ENCODE measurements at regions not wholly inside any gene's neighbourhood (a gene's known extent, or its start where the extent isn't known, plus 50 kb on each side); places are given as distances from the start of the nearest gene placed in this dataset.

DNA sequence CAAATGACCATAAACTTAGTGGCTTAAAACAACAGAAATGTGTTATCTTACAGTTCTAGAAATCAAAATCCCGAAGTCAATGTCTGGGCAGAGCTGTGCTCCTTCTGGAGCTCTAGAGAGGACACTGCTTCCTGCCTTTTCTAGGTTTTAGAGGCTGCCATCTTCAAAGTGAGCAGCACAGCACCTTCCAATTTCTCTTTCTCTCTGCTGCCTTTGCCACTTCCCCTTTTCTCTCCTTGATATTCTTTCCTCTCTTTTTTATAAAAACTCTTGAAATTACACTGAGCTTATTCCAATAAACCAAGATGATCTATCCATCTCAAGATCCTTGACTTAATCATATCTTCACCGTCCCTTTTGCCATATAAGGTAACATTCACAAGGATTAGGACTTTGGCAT lies 616.9 kb downstream of the PLPP3 start:
- H3K4me1 Mint-ChIP-seq = peaks cover 5% of the 10 kb centered on the region
- H3K36me3 Mint-ChIP-seq = no peaks in the 10 kb centered on the region
- Histone ChIP-seq H3K4me2 (replicated peaks; ENCODE audit: extremely low read depth, low read length, poor library complexity, severe bottlenecking) (no peak overlapping the region), H3K9me3 (replicated peaks in 1 of 2; ENCODE audit: control insufficient read depth in 1 of 2, insufficient read depth in 1 of 2, low read length in 2 of 2) (no peaks in the 10 kb centered on the region), H3K27me3 (ENCODE audit: control insufficient read depth in 2 of 2, insufficient read depth in 2 of 2, low read length in 2 of 2) (no peaks in the 10 kb centered on the region), H3K79me2 (ENCODE audit: insufficient read depth, low read length) (no peaks in the 10 kb centered on the region), H3K36me3 (replicated peaks in 1 of 2; ENCODE audit: control insufficient read depth in 1 of 2, insufficient read depth in 2 of 2, low read length in 2 of 2) (no peaks in the 10 kb centered on the region), H3K27ac (ENCODE audit: low read depth in 1 of 2, low read length in 2 of 2) (no peak overlapping the region), H2AFZ (ENCODE audit: insufficient read depth, low read depth, low read length, poor library complexity, severe bottlenecking) (no peak overlapping the region), H3K4me3 (replicated peaks in 1 of 3; ENCODE audit: low read depth in 2 of 3, low read length in 3 of 3) (no peak overlapping the region), H3K9ac (ENCODE audit: insufficient read depth, low read length, poor library complexity, severe bottlenecking) (no peak overlapping the region), H4K20me1 (ENCODE audit: insufficient read depth, low read length) (no peaks in the 10 kb centered on the region), H3K4me1 (ENCODE audit: control insufficient read depth in 1 of 2, insufficient read depth in 2 of 2, low read length in 2 of 2) (no peaks in the 10 kb centered on the region)
- TF ChIP-seq, protein P1, sequence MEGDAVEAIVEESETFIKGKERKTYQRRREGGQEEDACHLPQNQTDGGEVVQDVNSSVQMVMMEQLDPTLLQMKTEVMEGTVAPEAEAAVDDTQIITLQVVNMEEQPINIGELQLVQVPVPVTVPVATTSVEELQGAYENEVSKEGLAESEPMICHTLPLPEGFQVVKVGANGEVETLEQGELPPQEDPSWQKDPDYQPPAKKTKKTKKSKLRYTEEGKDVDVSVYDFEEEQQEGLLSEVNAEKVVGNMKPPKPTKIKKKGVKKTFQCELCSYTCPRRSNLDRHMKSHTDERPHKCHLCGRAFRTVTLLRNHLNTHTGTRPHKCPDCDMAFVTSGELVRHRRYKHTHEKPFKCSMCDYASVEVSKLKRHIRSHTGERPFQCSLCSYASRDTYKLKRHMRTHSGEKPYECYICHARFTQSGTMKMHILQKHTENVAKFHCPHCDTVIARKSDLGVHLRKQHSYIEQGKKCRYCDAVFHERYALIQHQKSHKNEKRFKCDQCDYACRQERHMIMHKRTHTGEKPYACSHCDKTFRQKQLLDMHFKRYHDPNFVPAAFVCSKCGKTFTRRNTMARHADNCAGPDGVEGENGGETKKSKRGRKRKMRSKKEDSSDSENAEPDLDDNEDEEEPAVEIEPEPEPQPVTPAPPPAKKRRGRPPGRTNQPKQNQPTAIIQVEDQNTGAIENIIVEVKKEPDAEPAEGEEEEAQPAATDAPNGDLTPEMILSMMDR (IDR thresholded peaks at IDR 0.05) = no peak
- peaks cover 0 to 2% (median 0%) of the 10 kb centered on the region in 7 donors for H3K9me3 Mint-ChIP-seq
- no peak overlapping the region for H3K4me3 Mint-ChIP-seq
- H3K27ac Mint-ChIP-seq = no peak overlapping the region
- intact Hi-C loops (cut with micrococcal nuclease) = no loop called here
- H3K27me3 Mint-ChIP-seq (ENCODE audit: low read depth in 3 of 3) = peaks cover 0 to 5% (median 4%) of the 10 kb centered on the region in 3 donors
- DNase-seq = no peak
- WGBS (ENCODE audit: insufficient coverage) = no CpG with 5 or more reads among the region's 2 CpGs

DNA sequence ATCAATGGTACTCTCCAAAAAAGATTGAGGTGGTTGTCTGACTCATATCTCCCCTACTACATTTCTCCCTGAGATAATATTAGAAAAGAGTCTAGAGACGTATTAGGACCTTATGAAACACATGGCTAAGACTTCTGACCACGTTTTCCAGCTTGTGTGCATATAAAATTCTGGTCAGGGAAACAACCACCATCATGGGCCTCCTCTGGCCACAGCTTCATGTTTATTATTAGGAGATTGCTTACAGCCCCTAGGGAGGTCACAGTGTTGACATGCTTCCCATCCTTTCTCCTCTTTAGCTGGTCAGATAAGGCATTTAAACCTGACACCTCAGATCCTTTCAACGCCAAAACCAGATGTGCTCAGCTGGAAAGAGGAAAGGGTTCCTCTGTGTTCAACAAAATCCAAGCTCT lies 620.2 kb downstream of the PLPP3 start:
- H3K27ac ChIP-seq (ENCODE audit: low read depth in 1 of 2, low read length in 2 of 2) = no peak overlapping the region
- H3K79me2 ChIP-seq (ENCODE audit: insufficient read depth, low read length) = no peaks in the 10 kb centered on the region
- H3K27me3 ChIP-seq (ENCODE audit: control insufficient read depth in 2 of 2, insufficient read depth in 2 of 2, low read length in 2 of 2) = no peaks in the 10 kb centered on the region
- no peaks in the 10 kb centered on the region for H4K20me1 ChIP-seq (ENCODE audit: insufficient read depth, low read length)
- Mint-ChIP-seq H3K9me3 (peaks cover 0 to 3% (median 0%) of the 10 kb centered on the region in 7 donors), H3K36me3 (no peaks in the 10 kb centered on the region), H3K27me3 (ENCODE audit: low read depth in 3 of 3) (peaks cover 0 to 5% (median 0%) of the 10 kb centered on the region in 3 donors), H3K4me1 (no peaks in the 10 kb centered on the region), H3K4me3 (no peak overlapping the region), H3K27ac (no peak overlapping the region)
- intact Hi-C loops (cut with micrococcal nuclease) = no loop called here
- no peak for DNase-seq
- no peak overlapping the region for H3K9ac ChIP-seq (ENCODE audit: insufficient read depth, low read length, poor library complexity, severe bottlenecking)
- no peak overlapping the region for H3K4me3 ChIP-seq (replicated peaks in 1 of 3; ENCODE audit: low read depth in 2 of 3, low read length in 3 of 3)
- H3K9me3 ChIP-seq (replicated peaks in 1 of 2; ENCODE audit: control insufficient read depth in 1 of 2, insufficient read depth in 1 of 2, low read length in 2 of 2) = no peaks in the 10 kb centered on the region
- no peak overlapping the region for H3K4me2 ChIP-seq (replicated peaks; ENCODE audit: extremely low read depth, low read length, poor library complexity, severe bottlenecking)
- H2AFZ ChIP-seq (ENCODE audit: insufficient read depth, low read depth, low read length, poor library complexity, severe bottlenecking) = no peak overlapping the region
- TF ChIP-seq, protein P1 (IDR thresholded peaks at IDR 0.05) = no peak
- WGBS (ENCODE audit: insufficient coverage) = no CpG with 5 or more reads among the region's 3 CpGs
- no peaks in the 10 kb centered on the region for H3K36me3 ChIP-seq (replicated peaks in 1 of 2; ENCODE audit: control insufficient read depth in 1 of 2, insufficient read depth in 2 of 2, low read length in 2 of 2)
- no peaks in the 10 kb centered on the region for H3K4me1 ChIP-seq (ENCODE audit: control insufficient read depth in 1 of 2, insufficient read depth in 2 of 2, low read length in 2 of 2)

All from CD14-positive monocyte (primary cell).